ENCODE measurements at regions not wholly inside any gene's neighbourhood (a gene's known extent, or its start where the extent isn't known, plus 50 kb on each side); places are given as distances from the start of the nearest gene placed in this dataset.

DNA sequence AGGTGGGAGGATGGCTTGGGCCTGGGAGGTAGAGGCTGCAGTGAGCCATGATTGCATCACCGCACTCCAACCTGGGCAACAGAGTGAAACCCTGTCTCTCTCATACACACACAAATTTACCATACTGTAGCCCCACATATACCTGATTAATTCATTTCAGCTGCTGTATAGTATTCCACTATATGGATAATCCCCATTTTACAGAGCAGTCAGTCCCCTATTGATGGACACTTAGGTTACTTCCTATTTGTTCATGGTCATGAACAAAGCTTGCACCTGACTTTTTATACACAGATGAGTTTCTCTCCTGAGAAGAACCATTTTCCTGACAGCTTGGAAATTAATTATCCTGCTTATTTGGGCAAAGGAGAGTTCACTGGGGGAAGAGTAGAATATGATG lies 59.2 kb downstream of the EMX2 start:
- Histone ChIP-seq H3K9me3 (ENCODE audit: control insufficient read depth in 1 of 2, insufficient read depth in 1 of 2, low read depth in 1 of 2, low read length in 2 of 2) (no peaks in the 10 kb centered on the region), H3K4me1 (ENCODE audit: control insufficient read depth in 1 of 2, insufficient read depth in 2 of 2, low read length in 2 of 2) (no peaks in the 10 kb centered on the region), H4K20me1 (ENCODE audit: insufficient read depth) (no peaks in the 10 kb centered on the region), H3K36me3 (ENCODE audit: control insufficient read depth in 1 of 2, insufficient read depth in 2 of 2, low read length in 2 of 2) (no peaks in the 10 kb centered on the region), H3K4me2 (ENCODE audit: low read length) (no peak overlapping the region), H3K9me2 (ENCODE audit: insufficient read depth) (no peaks in the 10 kb centered on the region), H3K4me3 (replicated peaks in 1 of 2; ENCODE audit: low read depth in 1 of 2, low read length in 2 of 2) (no peak overlapping the region), H3K9ac (ENCODE audit: low read length) (no peak overlapping the region), H3K79me2 (ENCODE audit: insufficient read depth, low read length) (no peaks in the 10 kb centered on the region), H2AFZ (ENCODE audit: low read depth, low read length, poor library complexity, severe bottlenecking) (no peak overlapping the region), H3K27me3 (ENCODE audit: insufficient read depth, low read length) (peaks cover 72% of the 10 kb centered on the region), H3K27ac (ENCODE audit: low read depth, low read length) (no peak overlapping the region)
- RAD21 ChIA-PET (ENCODE audit: low non-redundant PET in 1 of 2, low total read pairs in 2 of 2, uncharacterized antibody in 2 of 2, unreplicated experiment in 2 of 2): no interaction called here
- POLR2A ChIA-PET: no interaction called here
- CTCF ChIA-PET: no interaction called here
- TF ChIP-seq POLR2AphosphoS5 (IDR thresholded peaks at IDR 0.05; ENCODE audit: low read depth, low read length) (no peak), ELF1 (IDR thresholded peaks at IDR 0.05; ENCODE audit: borderline replicate concordance, low read depth) (no peak), MAX (IDR thresholded peaks at IDR 0.05) (no peak), EGR1 (IDR thresholded peaks at IDR 0.05; ENCODE audit: low read depth) (no peak)
- ATAC-seq (no peak), DNase-seq (ENCODE audit: low read depth, low spot score) (no peak)
- intact Hi-C loops (cut with micrococcal nuclease): no loop called here
- BruUV-seq (replicated peaks): no TSS peak

DNA sequence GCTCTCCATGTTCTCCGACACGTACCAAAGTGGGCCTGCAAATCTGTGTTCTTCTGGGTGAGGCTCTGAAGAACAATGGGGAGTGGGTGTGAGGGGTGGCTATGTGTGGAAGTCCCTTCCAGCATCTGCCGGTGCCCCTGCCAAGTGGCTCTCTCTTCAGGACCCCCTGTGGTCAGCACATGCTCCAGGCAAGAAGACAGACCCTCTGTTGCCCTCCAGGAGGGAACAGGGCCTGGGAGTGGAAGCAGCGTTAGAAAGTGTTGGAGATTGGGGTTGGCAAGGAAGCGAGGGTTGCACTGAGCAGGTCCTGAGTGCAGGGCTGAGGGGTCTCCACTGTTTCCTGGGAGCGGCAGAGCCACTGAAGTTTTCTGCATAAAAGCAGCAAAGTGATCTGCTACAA lies 60.5 kb downstream of the EMX2 start:
- DNase-seq (ENCODE audit: low read depth, low spot score) (no peak), ATAC-seq (no peak)
- no peak overlapping the region for H3K27ac ChIP-seq (ENCODE audit: low read depth, low read length)
- no peaks in the 10 kb centered on the region for H3K36me3 ChIP-seq (ENCODE audit: control insufficient read depth in 1 of 2, insufficient read depth in 2 of 2, low read length in 2 of 2)
- H3K4me3 ChIP-seq (replicated peaks in 1 of 2; ENCODE audit: low read depth in 1 of 2, low read length in 2 of 2): no peak overlapping the region
- ChIA-PET RAD21 (ENCODE audit: low non-redundant PET in 1 of 2, low total read pairs in 2 of 2, uncharacterized antibody in 2 of 2, unreplicated experiment in 2 of 2) (no interaction called here), POLR2A (no interaction called here), CTCF (no interaction called here)
- no peak overlapping the region for H3K9ac ChIP-seq (ENCODE audit: low read length)
- BruUV-seq (replicated peaks): no TSS peak
- H3K9me2 ChIP-seq (ENCODE audit: insufficient read depth): no peaks in the 10 kb centered on the region
- H3K4me1 ChIP-seq (ENCODE audit: control insufficient read depth in 1 of 2, insufficient read depth in 2 of 2, low read length in 2 of 2): no peaks in the 10 kb centered on the region
- TF ChIP-seq EZH2 (IDR thresholded peaks at IDR 0.05): no peak
- TF ChIP-seq RAD21 (IDR thresholded peaks at IDR 0.05; ENCODE audit: low read depth): no peak
- no peaks in the 10 kb centered on the region for H4K20me1 ChIP-seq (ENCODE audit: insufficient read depth)
- H3K4me2 ChIP-seq (ENCODE audit: low read length): no peak overlapping the region
- no peak overlapping the region for H2AFZ ChIP-seq (ENCODE audit: low read depth, low read length, poor library complexity, severe bottlenecking)
- no peaks in the 10 kb centered on the region for H3K79me2 ChIP-seq (ENCODE audit: insufficient read depth, low read length)
- intact Hi-C loops (cut with micrococcal nuclease): no loop called here
- H3K27me3 ChIP-seq (ENCODE audit: insufficient read depth, low read length): peaks cover 74% of the 10 kb centered on the region
- H3K9me3 ChIP-seq (ENCODE audit: control insufficient read depth in 1 of 2, insufficient read depth in 1 of 2, low read depth in 1 of 2, low read length in 2 of 2): no peaks in the 10 kb centered on the region
